HG02759 (cell line): ENCODE measurements at regions not wholly inside any gene's neighbourhood (a gene's known extent, or its start where the extent isn't known, plus 50 kb on each side); places are given as distances from the start of the nearest gene placed in this dataset.
"Not testable (repeated sequence)": the region's sequence is repeated elsewhere in the genome, so short reads cannot be mapped to it uniquely, and the experiment has no call there.

Experiments used
- ATAC-seq: cut with Tn5 transposase; IDR thresholded peaks from one replicate; pipeline ENCODE4 v1.9.1; 2021; ENCODE audit warnings: mild to moderate bottlenecking, moderate library complexity; ENCODE audit not compliant: unreplicated experiment

DNA sequence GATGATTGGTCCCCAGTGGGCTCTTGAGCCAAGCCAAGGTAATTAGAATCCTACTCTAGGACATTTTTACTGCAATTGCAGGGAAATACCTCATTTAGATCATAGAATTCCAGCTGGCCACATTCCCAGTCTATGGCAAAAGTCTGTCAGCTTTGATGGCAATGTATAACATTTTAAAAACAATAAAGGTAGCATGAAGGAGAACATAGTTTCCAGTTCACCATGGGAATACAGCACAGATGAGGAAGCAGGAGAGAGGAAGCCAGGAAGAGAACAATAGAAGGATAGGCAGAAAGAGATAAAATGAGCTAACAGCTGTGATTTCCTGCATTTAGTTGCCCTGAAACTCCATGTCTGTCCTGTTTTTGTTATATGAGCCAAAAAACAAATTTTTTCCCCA lies 897.3 kb upstream of the DDX18 start:
- no peak for ATAC-seq

DNA sequence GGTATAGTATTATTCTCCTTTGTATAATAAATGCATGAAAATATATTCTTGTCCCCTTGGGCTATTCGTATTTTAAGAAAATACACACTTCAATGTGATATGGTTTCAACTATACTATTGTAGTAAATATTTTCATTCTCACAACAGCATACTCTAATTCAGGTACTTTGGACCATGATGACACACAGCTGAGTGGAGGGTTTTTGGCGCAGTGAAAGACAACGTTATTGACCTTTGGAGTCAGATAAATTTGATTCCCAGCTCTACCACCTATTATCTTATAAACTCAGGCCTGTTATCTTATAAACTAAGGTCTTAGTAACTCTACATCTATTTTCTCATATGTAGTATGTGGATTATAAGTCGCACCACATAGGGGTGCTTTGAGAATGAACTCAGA lies 895.9 kb upstream of the DDX18 start:
- ATAC-seq = no peak

GRCh38 chr2:116922414-116922813 lies 892.1 kb upstream of the DDX18 start:
- no peak for ATAC-seq

- no peak for ATAC-seq
Observed at GRCh38 chr2:116924509-116924908, 890.0 kb upstream of the DDX18 start.

DNA sequence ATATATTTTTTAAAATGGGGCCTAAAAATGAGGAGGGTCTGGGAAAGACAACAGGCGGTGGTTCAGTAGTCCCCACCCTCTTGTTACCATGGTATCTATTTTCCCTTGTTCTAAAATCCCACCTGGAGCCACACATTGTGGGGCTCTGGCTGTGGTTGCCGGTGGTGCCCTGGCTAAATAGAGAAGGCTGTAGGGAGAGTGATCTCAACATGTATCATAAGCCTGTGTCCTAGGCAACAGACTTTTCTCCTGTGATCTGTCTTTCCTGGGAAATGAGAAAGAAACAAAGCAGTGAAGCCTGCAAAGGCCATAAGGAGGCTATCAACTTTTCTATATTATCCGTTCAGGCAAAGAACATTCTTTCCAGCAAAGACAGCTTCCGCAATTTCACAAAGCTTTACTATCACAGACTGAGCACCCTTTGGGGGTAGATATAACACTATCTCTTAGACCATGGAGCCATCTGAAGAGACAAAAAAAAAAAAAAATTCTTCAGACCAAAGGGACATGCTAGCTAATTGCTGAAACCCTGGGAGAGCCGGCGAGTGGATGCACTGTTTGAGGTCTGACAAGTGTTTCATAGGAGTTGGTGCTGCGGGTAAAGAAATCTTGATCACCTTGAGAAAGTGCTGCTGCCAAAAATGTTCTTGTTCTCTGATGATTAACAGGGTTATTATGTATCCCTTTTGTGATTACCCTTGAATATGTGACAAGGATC lies 879.2 kb upstream of the DDX18 start:
- ATAC-seq = no peak

- no peak for ATAC-seq
Observed at GRCh38 chr2:116948258-116948657, 866.2 kb upstream of the DDX18 start.

GRCh38 chr2:116949249-116949648 lies 865.2 kb upstream of the DDX18 start:
- no peak for ATAC-seq

- no peak for ATAC-seq
Observed at GRCh38 chr2:116952254-116952653, 862.2 kb upstream of the DDX18 start.

GRCh38 chr2:116955646-116956045 lies 858.8 kb upstream of the DDX18 start:
- ATAC-seq = no peak

DNA sequence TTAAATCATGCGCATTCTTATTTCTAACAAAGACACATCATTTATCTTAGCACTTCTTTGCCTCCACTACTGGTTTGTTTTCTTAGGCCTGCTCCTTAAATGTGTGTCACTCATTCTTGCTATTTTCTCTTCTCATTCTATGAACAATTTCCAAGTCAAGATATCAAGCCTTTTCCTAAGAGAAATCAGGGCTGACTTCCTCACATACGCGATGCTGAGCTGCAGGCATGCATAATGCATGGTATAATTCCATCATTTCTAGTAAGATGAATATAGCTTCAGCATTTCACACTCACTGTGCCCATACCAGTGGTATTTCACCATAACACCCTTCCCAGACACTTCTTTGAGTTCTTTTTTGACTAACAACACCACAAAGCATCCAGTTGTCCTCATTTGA lies 838.9 kb upstream of the DDX18 start:
- ATAC-seq = no peak

DNA sequence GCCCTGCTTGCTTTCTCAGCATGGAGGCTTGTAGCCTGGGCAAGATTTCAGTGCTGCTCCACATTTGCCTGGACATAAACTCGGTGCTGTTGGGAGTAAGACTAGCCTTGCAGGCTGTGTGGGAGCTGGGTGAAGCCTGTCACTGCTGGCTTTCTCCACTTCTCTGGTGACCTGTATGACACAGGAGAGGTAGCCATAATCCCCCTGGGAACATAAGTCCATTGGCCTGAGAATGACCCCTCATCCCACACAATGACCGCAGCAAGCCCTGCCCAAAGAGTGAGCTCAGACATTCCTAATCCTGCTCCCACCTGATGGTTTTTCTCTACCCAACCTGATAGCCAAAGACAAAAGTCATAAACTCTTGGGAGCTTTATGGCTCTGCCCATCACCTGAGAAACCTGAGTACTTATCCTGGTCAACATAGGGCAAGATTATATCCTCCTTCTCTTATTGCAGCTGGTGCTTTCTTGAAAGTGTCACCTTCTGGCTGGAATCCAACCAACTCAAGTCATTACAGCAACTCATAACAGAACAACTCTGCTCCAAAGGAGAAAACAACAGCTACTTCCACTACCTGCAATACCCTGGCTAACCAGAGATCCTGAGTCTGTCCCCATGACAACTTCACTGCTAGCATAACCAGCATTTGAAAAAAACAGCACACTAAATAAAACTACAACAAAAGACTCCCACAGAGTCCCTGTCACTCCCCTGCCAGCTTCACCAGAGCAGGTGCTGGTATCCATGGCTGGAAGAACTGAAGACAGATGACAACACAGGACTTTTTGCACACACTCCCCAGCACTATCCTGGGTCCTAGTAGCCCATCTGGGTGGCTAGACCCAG lies 834.4 kb upstream of the DDX18 start:
- no peak for ATAC-seq

- ATAC-seq = no peak
Observed at GRCh38 chr2:116987447-116987846, 827.0 kb upstream of the DDX18 start.

- no peak for ATAC-seq
Observed at GRCh38 chr2:116988303-116988702, 826.2 kb upstream of the DDX18 start.

DNA sequence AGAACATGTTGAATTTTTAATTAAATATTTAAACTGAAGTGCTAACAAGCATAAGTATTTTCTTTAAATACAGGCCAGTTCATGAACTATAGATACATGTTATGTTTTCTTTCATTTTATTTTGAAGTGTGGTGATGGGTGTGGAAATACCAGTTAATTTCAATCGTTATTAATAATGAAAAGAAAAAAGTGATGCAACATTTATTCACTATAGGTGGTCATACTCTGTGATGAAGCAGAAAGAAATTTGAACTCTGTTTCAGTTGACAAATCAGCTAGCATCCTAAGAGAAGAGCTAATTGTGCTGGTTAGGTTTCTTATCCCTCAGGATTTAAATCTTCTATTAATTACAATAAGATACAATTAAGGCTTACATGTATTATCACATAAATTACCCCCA lies 795.1 kb upstream of the DDX18 start:
- ATAC-seq = no peak

DNA sequence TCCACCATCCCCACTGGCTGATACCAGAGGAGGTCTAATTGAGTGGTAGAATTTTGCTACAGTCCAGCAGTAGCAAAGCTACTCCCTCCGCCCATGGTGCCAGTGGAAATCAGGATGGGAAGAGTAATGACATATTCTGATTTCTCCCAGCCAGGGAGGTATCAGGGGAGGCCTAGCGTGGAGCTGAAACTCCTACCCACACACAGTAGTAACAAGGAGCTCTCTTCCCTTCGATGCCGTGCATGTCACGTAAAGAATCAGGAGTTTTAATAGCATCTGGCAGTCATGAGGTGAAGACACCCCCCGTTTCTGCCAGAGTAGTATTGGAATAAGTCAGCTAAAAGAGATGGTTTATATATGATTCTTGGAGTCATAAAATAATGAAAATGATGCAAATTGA lies 786.8 kb upstream of the DDX18 start:
- no peak for ATAC-seq

GRCh38 chr2:117028708-117029107 lies 785.8 kb upstream of the DDX18 start:
- ATAC-seq = not testable (repeated sequence)

- no peak for ATAC-seq
Observed at GRCh38 chr2:117055499-117056375, 758.8 kb upstream of the DDX18 start.

DNA sequence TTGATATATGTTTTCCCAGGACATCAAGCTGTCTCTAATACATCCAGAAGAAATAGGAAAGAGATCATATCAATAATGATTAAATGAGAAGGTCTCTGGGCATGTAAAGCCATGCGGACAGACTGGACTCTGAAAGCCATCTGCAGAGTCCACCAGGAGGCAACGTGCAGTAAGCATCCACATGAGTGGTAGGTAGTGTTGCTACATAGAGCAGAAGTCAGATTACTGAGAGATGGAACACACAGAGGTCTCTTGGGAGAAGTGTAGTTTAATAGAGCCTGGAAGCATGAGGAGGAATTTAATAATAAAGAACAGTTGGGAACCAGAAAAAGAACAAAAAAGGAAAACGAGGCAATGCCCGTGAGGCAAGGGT lies 758.1 kb upstream of the DDX18 start:
- ATAC-seq = no peak

- no peak for ATAC-seq
Observed at GRCh38 chr2:117057016-117057415, 757.5 kb upstream of the DDX18 start.

DNA sequence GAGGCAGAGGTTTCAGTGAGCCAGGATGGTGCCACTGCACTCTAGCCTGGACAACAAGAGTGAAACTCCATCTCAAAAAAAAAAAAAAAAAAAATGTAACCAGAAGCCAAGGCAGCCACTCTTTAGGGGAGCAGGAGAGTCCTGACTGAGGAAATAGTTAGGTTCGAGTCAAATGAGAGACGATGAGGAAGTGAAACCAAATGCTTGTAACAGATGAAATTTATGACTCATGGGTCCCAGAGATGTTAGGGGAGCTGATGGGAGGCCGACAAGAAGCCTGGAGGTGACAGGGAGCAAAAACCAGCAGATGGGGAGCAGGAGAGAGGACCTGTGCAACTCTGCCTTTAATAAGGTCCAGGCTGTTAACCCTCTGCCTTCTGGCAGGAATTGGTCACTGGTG lies 756.1 kb upstream of the DDX18 start:
- ATAC-seq = peak; percentile 94

- ATAC-seq = no peak
Observed at GRCh38 chr2:117064021-117064420, 750.5 kb upstream of the DDX18 start.
